ENCODE measurements at regions not wholly inside any gene's neighbourhood (a gene's known extent, or its start where the extent isn't known, plus 50 kb on each side); places are given as distances from the start of the nearest gene placed in this dataset.

GRCh38 chr6:15885624-15886023 lies 222.8 kb upstream of the DTNBP1 start:
- no peak for TF ChIP-seq POLR2A (IDR thresholded peaks at IDR 0.05)
- no peak for TF ChIP-seq POLR2AphosphoS5 (IDR thresholded peaks at IDR 0.05)

Measured in breast epithelium (tissue), 3 donors.